Peyer's patch (tissue), 4 donors: ENCODE measurements at regions not wholly inside any gene's neighbourhood (a gene's known extent, or its start where the extent isn't known, plus 50 kb on each side); places are given as distances from the start of the nearest gene placed in this dataset.

Experiments
- DNase-seq, 3 donors: peaks; one replicate each; pipeline ENCODE4 v3.0.0-alpha.2; 2017 to 2019
- H3K27ac ChIP-seq, 4 donors: fragments of 200-600 bp; sonication (generic); one replicate each; pipeline ENCODE4 v1.5.1; 2016 to 2019
- H3K27me3 ChIP-seq, 2 donors: fragments of 200-600 bp; sonication (generic); one replicate each; pipeline ENCODE4 v1.5.1; 2019
- H3K36me3 ChIP-seq, 3 donors: fragments of 200-600 bp; sonication (generic); one replicate each; pipeline ENCODE4 v1.5.1; 2016 to 2019
- H3K4me1 ChIP-seq, 4 donors: fragments of 200-600 bp; sonication (generic); one replicate each; pipeline ENCODE4 v1.5.1; 2016 to 2019
- H3K4me3 ChIP-seq, 4 donors: fragments of 200-600 bp; sonication (generic); 1 replicate in 3 of 4; 2 replicates in 1 of 4; pipeline ENCODE4 v1.5.1; 2016 to 2019; ENCODE audit warnings: mild to moderate bottlenecking in 1 of 4
- H3K9me3 ChIP-seq, 4 donors: fragments of 200-600 bp; sonication (generic); one replicate each; pipeline ENCODE4 v1.5.1; 2016 to 2019; ENCODE audit warnings: mild to moderate bottlenecking in 1 of 4
- CTCF ChIP-seq, 6 experiments: fragments of 450-650 bp in 4 of 6; fragments of 200-600 bp in 2 of 6; sonication (generic) in 1 of 6; IDR thresholded peaks; one replicate each; pipeline ENCODE4 v1.5.1; 2017 to 2019; ENCODE audit warnings: antibody characterized with exemption in 6 of 6, mild to moderate bottlenecking in 3 of 6, moderate library complexity in 1 of 6
- POLR2A ChIP-seq, 2 donors: fragments of 450-650 bp; IDR thresholded peaks; one replicate each; pipeline ENCODE4 v1.5.1; 2017; ENCODE audit warnings: antibody characterized with exemption in 2 of 2, mild to moderate bottlenecking in 2 of 2, moderate library complexity in 2 of 2

DNA sequence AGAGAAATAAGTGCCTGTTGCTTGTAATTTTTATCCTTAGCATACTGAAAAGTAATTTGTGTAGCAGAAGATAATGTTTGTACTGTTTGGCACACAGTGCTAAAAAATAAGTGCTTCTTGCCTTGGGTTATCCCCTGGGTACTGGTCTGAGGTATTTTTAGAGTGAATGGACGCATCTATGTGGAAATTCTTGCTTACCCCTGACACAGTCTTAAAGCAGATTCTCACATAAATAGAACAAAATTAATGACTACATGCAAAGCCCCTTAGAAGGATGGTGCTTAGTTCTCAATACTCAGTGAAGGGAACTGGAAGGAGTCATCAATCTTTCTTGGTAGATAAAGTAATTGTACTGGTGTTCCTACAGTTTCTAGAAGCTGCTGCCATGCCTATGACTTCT, 548.6 kb downstream of the ARL4A start:
- DNase-seq: no peak
- Histone ChIP-seq H3K4me1 (no peaks in the 10 kb centered on the region), H3K36me3 (no peaks in the 10 kb centered on the region), H3K27ac (no peak overlapping the region), H3K27me3 (no peaks in the 10 kb centered on the region), H3K9me3 (no peaks in the 10 kb centered on the region), H3K4me3 (no peak overlapping the region)
- TF ChIP-seq CTCF (IDR thresholded peaks at IDR 0.05): no peak
- TF ChIP-seq POLR2A (IDR thresholded peaks at IDR 0.05): no peak

- DNase-seq: no peak
- no peaks in the 10 kb centered on the region for H3K4me1 ChIP-seq
- no peak overlapping the region for H3K4me3 ChIP-seq
- H3K36me3 ChIP-seq: no peaks in the 10 kb centered on the region
- TF ChIP-seq POLR2A (IDR thresholded peaks at IDR 0.05) (no peak), CTCF (IDR thresholded peaks at IDR 0.05) (no peak)
- no peak overlapping the region for H3K27ac ChIP-seq
- H3K27me3 ChIP-seq: no peaks in the 10 kb centered on the region
- H3K9me3 ChIP-seq: no peaks in the 10 kb centered on the region
Measured at GRCh38 chr7:13240349-13240748, 552.9 kb downstream of the ARL4A start.

DNA sequence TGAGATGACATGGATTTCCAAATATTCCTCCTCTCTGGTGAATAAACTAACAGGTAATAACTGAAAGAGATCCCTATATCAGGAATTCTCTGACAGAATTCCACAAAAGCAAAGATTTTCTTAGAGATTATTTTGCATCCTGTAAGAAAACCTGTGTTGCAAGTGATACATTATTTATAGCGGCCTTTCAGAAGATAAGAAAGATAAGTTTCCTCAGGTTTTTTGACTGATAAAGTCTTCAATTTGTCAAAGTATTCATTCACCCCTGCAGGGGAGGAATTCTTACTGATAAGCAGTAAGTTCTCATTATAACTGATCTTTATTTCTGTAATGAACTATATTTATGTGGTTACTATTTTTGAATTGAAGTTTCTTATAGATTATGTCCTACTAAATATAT, 554.0 kb downstream of the ARL4A start:
- no peaks in the 10 kb centered on the region for H3K4me1 ChIP-seq
- no peak overlapping the region for H3K4me3 ChIP-seq
- no peak for DNase-seq
- no peaks in the 10 kb centered on the region for H3K36me3 ChIP-seq
- H3K27ac ChIP-seq: no peak overlapping the region
- TF ChIP-seq CTCF (IDR thresholded peaks at IDR 0.05) (no peak), POLR2A (IDR thresholded peaks at IDR 0.05) (no peak)
- no peaks in the 10 kb centered on the region for H3K27me3 ChIP-seq
- H3K9me3 ChIP-seq: no peaks in the 10 kb centered on the region

DNA sequence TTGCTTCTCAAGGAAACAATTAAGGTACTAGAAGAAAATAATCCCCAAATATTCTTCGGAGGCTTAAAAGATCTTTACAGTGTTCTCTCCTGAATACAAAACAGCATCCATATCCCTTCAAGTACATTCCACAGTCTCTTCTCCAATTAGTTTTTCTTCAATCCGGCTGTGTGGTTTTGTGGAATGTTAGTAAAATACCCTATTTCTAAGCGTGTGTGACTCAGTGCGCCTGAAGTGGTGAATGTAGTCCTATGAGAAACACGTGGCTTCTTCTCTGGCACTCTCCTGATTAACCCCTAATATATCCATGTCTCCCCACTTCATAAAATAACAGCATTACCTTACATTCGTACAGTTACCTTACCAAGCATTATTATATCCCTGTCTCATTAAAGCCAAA, 570.2 kb downstream of the ARL4A start:
- Histone ChIP-seq H3K4me1 (no peaks in the 10 kb centered on the region), H3K27ac (no peak overlapping the region), H3K9me3 (no peaks in the 10 kb centered on the region), H3K4me3 (no peak overlapping the region), H3K36me3 (no peaks in the 10 kb centered on the region), H3K27me3 (no peaks in the 10 kb centered on the region)
- no peak for DNase-seq
- TF ChIP-seq CTCF (IDR thresholded peaks at IDR 0.05) (no peak), POLR2A (IDR thresholded peaks at IDR 0.05) (no peak)

DNA sequence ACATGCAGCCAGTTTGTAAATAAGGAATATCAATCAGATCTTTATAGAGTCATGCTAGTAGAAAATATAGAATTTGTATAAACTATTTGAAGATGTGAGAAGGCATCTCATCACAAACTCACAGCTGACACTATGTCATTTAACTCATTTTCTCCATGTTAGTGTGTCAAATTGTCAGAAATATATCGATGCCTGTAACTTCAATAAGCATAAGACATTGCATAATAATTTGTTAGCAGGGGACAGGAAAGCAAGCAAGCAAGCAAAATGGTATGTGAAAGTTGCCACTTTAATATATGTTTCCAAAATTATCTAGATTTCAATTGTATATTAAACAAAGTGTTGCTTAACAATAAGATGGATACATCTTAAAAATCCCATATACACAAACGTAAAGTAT, 571.0 kb downstream of the ARL4A start:
- no peaks in the 10 kb centered on the region for H3K9me3 ChIP-seq
- DNase-seq: no peak
- no peak overlapping the region for H3K27ac ChIP-seq
- H3K4me3 ChIP-seq: no peak overlapping the region
- TF ChIP-seq POLR2A (IDR thresholded peaks at IDR 0.05): no peak
- no peak for TF ChIP-seq CTCF (IDR thresholded peaks at IDR 0.05)
- H3K4me1 ChIP-seq: no peaks in the 10 kb centered on the region
- H3K27me3 ChIP-seq: no peaks in the 10 kb centered on the region
- no peaks in the 10 kb centered on the region for H3K36me3 ChIP-seq

DNA sequence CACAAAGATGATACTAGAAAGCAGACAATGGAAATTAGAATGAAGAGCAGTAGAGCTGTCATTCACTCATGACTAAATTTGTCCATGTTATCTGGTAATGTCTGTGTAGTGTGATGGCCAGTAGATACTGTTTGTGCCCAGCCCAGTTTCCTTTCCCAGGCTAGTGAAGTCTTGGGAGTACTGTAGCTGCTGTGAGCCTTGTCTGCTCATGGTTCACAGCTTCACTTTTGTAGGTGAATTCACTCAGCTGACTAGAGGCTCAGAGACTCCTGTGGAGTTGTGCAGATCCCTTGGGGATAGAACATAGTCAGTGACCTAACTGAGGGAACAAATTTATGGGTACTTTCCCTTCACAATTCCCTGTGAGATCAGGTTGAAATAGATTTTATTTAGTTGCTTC, 572.5 kb downstream of the ARL4A start:
- H3K27me3 ChIP-seq: no peaks in the 10 kb centered on the region

More for the DNA sequence above, 572.5 kb downstream of the ARL4A start:
- no peak overlapping the region for H3K27ac ChIP-seq
- DNase-seq: no peak
- TF ChIP-seq POLR2A (IDR thresholded peaks at IDR 0.05): no peak
- TF ChIP-seq CTCF (IDR thresholded peaks at IDR 0.05): no peak
- H3K36me3 ChIP-seq: no peaks in the 10 kb centered on the region
- H3K4me3 ChIP-seq: no peak overlapping the region
- H3K4me1 ChIP-seq: no peaks in the 10 kb centered on the region
- H3K9me3 ChIP-seq: no peaks in the 10 kb centered on the region
